SK-N-MC (cell line): ENCODE measurements at regions not wholly inside any gene's neighbourhood (a gene's known extent, or its start where the extent isn't known, plus 50 kb on each side); places are given as distances from the start of the nearest gene placed in this dataset.

Source experiments
- DNase-seq: peaks from one replicate; pipeline ENCODE4 v3.0.0-alpha.2; 2011; ENCODE audit warnings: low read depth, low spot score
- H3K27ac ChIP-seq: fragments of 200-600 bp; sonication (generic); 2 replicates; pipeline ENCODE4 v1.5.1; 2016; ENCODE audit warnings: mixed run types
- H3K36me3 ChIP-seq: fragments of 200-600 bp; sonication (generic); 2 replicates; pipeline ENCODE4 v1.6.1; 2017; ENCODE audit warnings: antibody characterized with exemption, low read length, mixed read lengths; ENCODE audit not compliant: insufficient read depth
- H3K4me3 ChIP-seq: fragments of 200-600 bp; sonication (generic); 2 replicates; pipeline ENCODE4 v1.5.1; 2016
- H3K9ac ChIP-seq: fragments of 200-600 bp; sonication (generic); 2 replicates; pipeline ENCODE4 v1.8.0; 2017; ENCODE audit warnings: mixed run types, mixed read lengths; ENCODE audit not compliant: insufficient read length
- H3K9me3 ChIP-seq: fragments of 200-600 bp; sonication (generic); 2 replicates; pipeline ENCODE4 v1.6.1; 2017; ENCODE audit warnings: low read depth, mild to moderate bottlenecking, antibody characterized with exemption, low read length, moderate library complexity, mixed read lengths
- EZH2 ChIP-seq: fragments of 200-600 bp; sonication (generic); IDR thresholded peaks from one replicate; pipeline ENCODE4 v1.6.1; 2017; ENCODE audit warnings: antibody characterized with exemption
- FOXP2 ChIP-seq: optimal IDR thresholded peaks from 2 replicates; pipeline ENCODE3; 2011; ENCODE audit warnings: mild to moderate bottlenecking, moderate library complexity; ENCODE audit not compliant: insufficient read depth; ENCODE audit errors: extremely low read length, control extremely low read depth
- POLR2AphosphoS5 ChIP-seq: IDR thresholded peaks from 2 replicates; pipeline ENCODE4 v1.6.1; 2012; ENCODE audit warnings: mild to moderate bottlenecking, low read depth, low read length, borderline replicate concordance

- H3K36me3 ChIP-seq, result no peaks in the 10 kb centered on the region
- no peak overlapping the region for H3K4me3 ChIP-seq
- H3K9ac ChIP-seq, result no peak overlapping the region
- H3K27ac ChIP-seq, result no peak overlapping the region
- no peak for DNase-seq
- TF ChIP-seq POLR2AphosphoS5, result no peak
- TF ChIP-seq EZH2, result no peak
- TF ChIP-seq FOXP2, result no peak
- H3K9me3 ChIP-seq, result no peaks in the 10 kb centered on the region
Measured at GRCh38 chr5:39876146-39876545, 451.4 kb upstream of the DAB2 start.

- H3K36me3 ChIP-seq, result no peaks in the 10 kb centered on the region
- DNase-seq, result no peak
- H3K27ac ChIP-seq, result no peak overlapping the region
- H3K9me3 ChIP-seq, result peaks cover 5% of the 10 kb centered on the region; the same call in 1 of the 2 replicates
- no peak overlapping the region for H3K4me3 ChIP-seq
- TF ChIP-seq EZH2 (no peak), FOXP2 (no peak), POLR2AphosphoS5 (no peak)
- no peak overlapping the region for H3K9ac ChIP-seq
Measured at GRCh38 chr5:39870137-39870536, 445.4 kb upstream of the DAB2 start.

GRCh38 chr5:39869396-39869795 is 444.6 kb upstream of the DAB2 start:
- no peak overlapping the region for H3K9ac ChIP-seq
- no peak for TF ChIP-seq EZH2
- TF ChIP-seq POLR2AphosphoS5, result no peak
- no peak for TF ChIP-seq FOXP2
- H3K36me3 ChIP-seq, result no peaks in the 10 kb centered on the region
- no peak overlapping the region for H3K27ac ChIP-seq
- DNase-seq, result no peak
- H3K4me3 ChIP-seq, result no peak overlapping the region
- peaks cover 5% of the 10 kb centered on the region; the same call in 1 of the 2 replicates for H3K9me3 ChIP-seq

- Histone ChIP-seq H3K27ac (no peak overlapping the region), H3K4me3 (no peak overlapping the region), H3K9me3 (peaks cover 5% of the 10 kb centered on the region; the same call in 1 of the 2 replicates), H3K9ac (no peak overlapping the region), H3K36me3 (no peaks in the 10 kb centered on the region)
- no peak for DNase-seq
- TF ChIP-seq FOXP2 (no peak), POLR2AphosphoS5 (no peak), EZH2 (no peak)
Measured at GRCh38 chr5:39867923-39868322, 443.1 kb upstream of the DAB2 start.

GRCh38 chr5:39863926-39864552 is 439.3 kb upstream of the DAB2 start:
- DNase-seq, result no peak
- no peak overlapping the region for H3K9ac ChIP-seq
- TF ChIP-seq EZH2, result no peak
- TF ChIP-seq POLR2AphosphoS5, result no peak
- no peak for TF ChIP-seq FOXP2

GRCh38 chr5:39857041-39857440 is 432.3 kb upstream of the DAB2 start:
- DNase-seq, result no peak
- H3K9me3 ChIP-seq, result no peaks in the 10 kb centered on the region
- H3K9ac ChIP-seq, result peak overlapping the region; percentile 23
- TF ChIP-seq FOXP2 (no peak), POLR2AphosphoS5 (no peak), EZH2 (no peak)
- H3K36me3 ChIP-seq, result no peaks in the 10 kb centered on the region
- H3K27ac ChIP-seq, result no peak overlapping the region
- H3K4me3 ChIP-seq, result 0 out of 2 replicates have a peak overlapping the region, but pooled peaks have one; percentile 25

More at GRCh38 chr5:39863926-39864552, 439.3 kb upstream of the DAB2 start:
- H3K36me3 ChIP-seq, result no peaks in the 10 kb centered on the region
- no peaks in the 10 kb centered on the region; the same call in 1 of the 2 replicates for H3K9me3 ChIP-seq
- H3K27ac ChIP-seq, result no peak overlapping the region
- H3K4me3 ChIP-seq, result no peak overlapping the region

GRCh38 chr5:39854771-39855410 is 430.1 kb upstream of the DAB2 start:
- no peaks in the 10 kb centered on the region for H3K36me3 ChIP-seq
- no peaks in the 10 kb centered on the region for H3K9me3 ChIP-seq
- H3K9ac ChIP-seq, result no peak overlapping the region
- no peak overlapping the region for H3K27ac ChIP-seq
- DNase-seq, result no peak
- TF ChIP-seq EZH2 (no peak), FOXP2 (no peak), POLR2AphosphoS5 (no peak)
- no peak overlapping the region for H3K4me3 ChIP-seq

- Histone ChIP-seq H3K9me3 (no peaks in the 10 kb centered on the region), H3K4me3 (no peak overlapping the region), H3K9ac (no peak overlapping the region), H3K27ac (no peak overlapping the region), H3K36me3 (no peaks in the 10 kb centered on the region)
- DNase-seq, result no peak
- no peak for TF ChIP-seq FOXP2
- no peak for TF ChIP-seq POLR2AphosphoS5
- TF ChIP-seq EZH2, result no peak
Measured at GRCh38 chr5:39850291-39850690, 425.5 kb upstream of the DAB2 start.
